K562 (cell line): ENCODE measurements at regions not wholly inside any gene's neighbourhood (a gene's known extent, or its start where the extent isn't known, plus 50 kb on each side); places are given as distances from the start of the nearest gene placed in this dataset.

Experiments
- ATAC-seq: fragments of 200-7000 bp; cut with Tn5 transposase; 3 replicates; pipeline ENCODE4 v1.9.1; 2020; ENCODE audit warnings: moderate library complexity
- BruUV-seq: library from RNA; stranded (reverse); fragments of 400-500 nt; replicated peaks from 2 replicates; lab custom pipeline; 2021; lab: Mats Ljungman, UMichigan
- CTCF ChIA-PET: fragments of 300-600 bp; formaldehyde crosslinking; extraction: SDS; loops from one replicate; lab custom pipeline; 2021; ENCODE audit warnings: low intra/inter-chr PET ratio; lab: Yijun Ruan, JAX
- POLR2A ChIA-PET: fragments of 300-600, 350-650 bp; sonication (Branson Sonifier 250); formaldehyde crosslinking; extraction: SDS; loops from one replicate; lab custom pipeline; 2021; ENCODE audit warnings: antibody characterized with exemption, inconsistent platforms; lab: Yijun Ruan, JAX
- DNase-seq, 4 experiments: peaks; one replicate each; pipeline versions ENCODE4 v3.0.0 to v3.0.0-alpha.2; 2011 to 2018; ENCODE audit warnings: low spot score in 3 of 4, mixed read lengths in 3 of 4; ENCODE audit errors: extremely low read depth in 1 of 4
- FAIRE-seq: peaks from 2 replicates; lab custom pipeline; 2011; peaks lifted over from hg19 to GRCh38; lab: Jason Lieb, UNC
- H2AFZ ChIP-seq: 2 replicates; pipeline ENCODE4 v1.6.0; 2011; ENCODE audit warnings: low read depth, low read length, control low read depth, inconsistent platforms
- H3K27ac ChIP-seq: fragments of 200-600 bp; 3 replicates; pipeline ENCODE4 v1.8.0; 2011; ENCODE audit warnings: low read depth, mild to moderate bottlenecking, control low read depth, inconsistent platforms, low read length, moderate library complexity, mixed read lengths; ENCODE audit errors: extremely low read depth
- H3K27me3 ChIP-seq, 2 experiments: fragments of 300-600 bp in 1 of 2; 2 replicates in 1 of 2; 3 replicates in 1 of 2; pipeline versions ENCODE4 v1.6.0 to v1.8.0; 2011; ENCODE audit warnings: inconsistent platforms in 2 of 2, low read length in 2 of 2, mild to moderate bottlenecking in 1 of 2, mixed read lengths in 1 of 2, moderate library complexity in 1 of 2; ENCODE audit not compliant: control insufficient read depth in 2 of 2, insufficient read depth in 2 of 2
- H3K36me3 ChIP-seq: fragments of 300-600 bp; 3 replicates; pipeline ENCODE4 v1.8.0; 2011; ENCODE audit warnings: mild to moderate bottlenecking, low read length, inconsistent platforms; ENCODE audit not compliant: control insufficient read depth, insufficient read depth
- H3K4me1 ChIP-seq, 2 experiments: fragments of 200-600 bp in 1 of 2; replicated peaks in 1 of 2; 2 replicates in 1 of 2; 3 replicates in 1 of 2; pipeline versions ENCODE4 v1.5.1 to v1.8.0; 2011; ENCODE audit warnings: inconsistent platforms in 2 of 2, low read length in 2 of 2, mild to moderate bottlenecking in 1 of 2, mixed read lengths in 1 of 2, moderate library complexity in 1 of 2; ENCODE audit not compliant: control insufficient read depth in 2 of 2, insufficient read depth in 2 of 2
- H3K4me2 ChIP-seq: 2 replicates; pipeline ENCODE4 v1.6.1; 2011; ENCODE audit warnings: low read length, control low read depth, inconsistent platforms, mixed read lengths; ENCODE audit not compliant: insufficient read depth
- H3K4me3 ChIP-seq: fragments of 200-600 bp; sonication (generic), shearing (Covaris generic); 2 replicates; pipeline ENCODE4 v1.5.1; 2016; ENCODE audit warnings: control low read depth, inconsistent platforms
- H3K79me2 ChIP-seq: fragments of 200-600 bp; 3 replicates; pipeline ENCODE4 v1.8.0; 2011; ENCODE audit warnings: low read length, inconsistent platforms; ENCODE audit not compliant: control insufficient read depth, insufficient read depth
- H3K9ac ChIP-seq, 2 experiments: 2 replicates each; pipeline versions ENCODE4 v1.6.0 to v1.6.1; 2011; ENCODE audit warnings: low read depth in 2 of 2, low read length in 2 of 2, control low read depth in 1 of 2, inconsistent platforms in 1 of 2, mild to moderate bottlenecking in 1 of 2, mixed read lengths in 1 of 2; ENCODE audit not compliant: insufficient read depth in 1 of 2
- H3K9me1 ChIP-seq: one replicate; pipeline ENCODE4 v1.6.0; 2011; ENCODE audit warnings: inconsistent platforms, mild to moderate bottlenecking, low read length, moderate library complexity; ENCODE audit not compliant: control insufficient read depth, insufficient read depth
- H3K9me3 ChIP-seq: replicated peaks from 2 replicates; pipeline ENCODE4 v1.5.1; 2011; ENCODE audit warnings: low read depth, low read length, inconsistent platforms; ENCODE audit not compliant: control insufficient read depth, insufficient read depth
- H4K20me1 ChIP-seq: replicated peaks from 2 replicates; pipeline ENCODE4 v1.6.1; 2011; ENCODE audit warnings: low read length, inconsistent platforms, mixed read lengths; ENCODE audit not compliant: control insufficient read depth, insufficient read depth
- ATF1 ChIP-seq, 2 experiments: fragments of 450-650 bp in 1 of 2; IDR thresholded peaks; 2 replicates each; pipeline ENCODE4 v1.6.1; 2016; ENCODE audit warnings: missing compliant biosample characterization in 1 of 2, missing genetic modification characterization in 1 of 2
- ETV5 ChIP-seq: sonication (generic); formaldehyde crosslinking; IDR thresholded peaks from 2 replicates; pipeline ENCODE4 v1.4.0; 2020; ENCODE audit warnings: low read depth, mild to moderate bottlenecking, missing genetic modification reagents
- FOXA1 ChIP-seq: fragments of 450-650 bp; IDR thresholded peaks from 2 replicates; pipeline ENCODE4 v1.6.1; 2016; ENCODE audit warnings: mild to moderate bottlenecking, borderline replicate concordance
- FOXK1 ChIP-seq: sonication (generic); formaldehyde crosslinking; IDR thresholded peaks from 2 replicates; pipeline ENCODE4 v1.8.0; 2022; ENCODE audit warnings: missing genetic modification reagents, mild to moderate bottlenecking, borderline replicate concordance
- IRF1 ChIP-seq: sonication (generic); formaldehyde crosslinking; IDR thresholded peaks from 2 replicates; pipeline ENCODE4 v1.8.0; 2022; ENCODE audit warnings: missing genetic modification reagents, mild to moderate bottlenecking, borderline replicate concordance
- MNT ChIP-seq, 2 experiments: fragments of 450-650 bp; conservative IDR thresholded peaks; 2 replicates each; pipeline ENCODE4 v1.6.1; 2017; ENCODE audit warnings: mild to moderate bottlenecking in 2 of 2, moderate library complexity in 2 of 2
- NCOA4 ChIP-seq: fragments of 450-650 bp; IDR thresholded peaks from 2 replicates; pipeline ENCODE4 v1.6.1; 2018; ENCODE audit warnings: mild to moderate bottlenecking; ENCODE audit not compliant: partially characterized antibody
- POLR2A ChIP-seq: fragments of 450-650 bp; conservative IDR thresholded peaks from 2 replicates; pipeline ENCODE4 v1.6.1; 2016
- ZBTB11 ChIP-seq, 3 experiments: fragments of 200-800 bp in 1 of 3; fragments of 250-450 bp in 1 of 3; fragments of 450-650 bp in 1 of 3; sonication (Bioruptor Pico) in 1 of 3; sonication (Bioruptor generic) in 1 of 3; formaldehyde crosslinking in 1 of 3; IDR thresholded peaks; 2 replicates each; pipeline versions ENCODE4 v1.6.1 to v1.8.0; 2016 to 2022; ENCODE audit warnings: mild to moderate bottlenecking in 2 of 3, missing genetic modification characterization in 2 of 3, missing compliant biosample characterization in 1 of 3, moderate library complexity in 1 of 3
- ZBTB5 ChIP-seq: fragments of 450-650 bp; IDR thresholded peaks from 2 replicates; pipeline ENCODE4 v1.6.1; 2017; ENCODE audit warnings: antibody characterized with exemption
- ZKSCAN3 ChIP-seq: fragments of 250-450 bp; sonication (Bioruptor Pico); IDR thresholded peaks from 2 replicates; pipeline ENCODE4 v1.4.0; 2020
- ZNF395 ChIP-seq: fragments of 200-800 bp; sonication (Bioruptor generic); IDR thresholded peaks from 2 replicates; pipeline ENCODE4 v1.6.1; 2017; ENCODE audit warnings: missing genetic modification characterization, missing compliant biosample characterization
- ZNF717 ChIP-seq: fragments of 250-450 bp; sonication (Bioruptor Pico); IDR thresholded peaks from 2 replicates; pipeline ENCODE4 v1.5.0; 2021
- ZSCAN32 ChIP-seq: fragments of 450-650 bp; formaldehyde crosslinking; IDR thresholded peaks from 2 replicates; pipeline ENCODE4 v1.4.0; 2020; ENCODE audit warnings: mild to moderate bottlenecking, moderate library complexity
- WGBS: fragments of 100-300 bp; shearing (Covaris generic); methylation state at CpG from one replicate; pipeline ENCODE4 v1.1.6; 2016; ENCODE audit warnings: low coverage, mixed read lengths; ENCODE audit not compliant: insufficient coverage; ENCODE audit errors: missing lambda C conversion rate; 5-methylcytosine and 5-hydroxymethylcytosine counted together
- in situ Hi-C: fragments of 300-500 bp; cut with MboI; formaldehyde crosslinking; loops from 4 replicates; pipeline ENCODE4 v1.15.0; 2018; ENCODE audit warnings: inconsistent platforms, mixed read lengths
- intact Hi-C: fragments of 100-400 bp; cut with micrococcal nuclease; formaldehyde crosslinking; loops from 2 replicates; pipeline ENCODE4 v1.14.2; 2022

GRCh38 chr1:98453066-98453465, 208.5 kb upstream of the SNX7 start:
- Histone ChIP-seq H3K79me2 (no peaks in the 10 kb centered on the region), H3K36me3 (no peaks in the 10 kb centered on the region), H3K27me3 (no peaks in the 10 kb centered on the region), H3K9ac (no peak overlapping the region), H3K9me1 (no peaks in the 10 kb centered on the region), H3K4me1 (no peaks in the 10 kb centered on the region), H3K4me2 (no peak overlapping the region), H3K27ac (no peak overlapping the region), H3K4me3 (no peak overlapping the region), H3K9me3 (peaks cover 2% of the 10 kb centered on the region), H2AFZ (no peak overlapping the region), H4K20me1 (no peaks in the 10 kb centered on the region)
- intact Hi-C loops = no loop called here
- TF ChIP-seq MNT (conservative IDR thresholded peaks at IDR 0.05) = no peak
- TF ChIP-seq ZBTB5 = no peak
- TF ChIP-seq FOXK1 (CRISPR knock-in tag) = no peak
- TF ChIP-seq POLR2A = no peak
- no peak for TF ChIP-seq ZNF717
- TF ChIP-seq ZBTB11 (CRISPR knock-in tag; IDR thresholded peaks at IDR 0.05) = no peak
- no peak for TF ChIP-seq FOXA1
- no peak for TF ChIP-seq ETV5 (CRISPR knock-in tag)
- no peak for TF ChIP-seq ZKSCAN3
- no peak for TF ChIP-seq ZSCAN32 (CRISPR knock-in tag)
- TF ChIP-seq ATF1 (CRISPR knock-in tag; IDR thresholded peaks at IDR 0.05) = no peak
- TF ChIP-seq ATF1 (tag; IDR thresholded peaks at IDR 0.05) = no peak
- TF ChIP-seq NCOA4 = no peak
- no peak for TF ChIP-seq ZNF395 (CRISPR knock-in tag)
- TF ChIP-seq IRF1 (CRISPR knock-in tag) = no peak
- FAIRE-seq (no peak), ATAC-seq (no peak), DNase-seq (no peak)
- POLR2A ChIA-PET = no interaction called here
- no TSS peak for BruUV-seq
- CTCF ChIA-PET = no interaction called here
- in situ Hi-C loops = no loop called here
- WGBS = 0% methylated on average over 1 of the region's 1 CpG
